ENCODE measurements at regions not wholly inside any gene's neighbourhood (a gene's known extent, or its start where the extent isn't known, plus 50 kb on each side); places are given as distances from the start of the nearest gene placed in this dataset.

DNA sequence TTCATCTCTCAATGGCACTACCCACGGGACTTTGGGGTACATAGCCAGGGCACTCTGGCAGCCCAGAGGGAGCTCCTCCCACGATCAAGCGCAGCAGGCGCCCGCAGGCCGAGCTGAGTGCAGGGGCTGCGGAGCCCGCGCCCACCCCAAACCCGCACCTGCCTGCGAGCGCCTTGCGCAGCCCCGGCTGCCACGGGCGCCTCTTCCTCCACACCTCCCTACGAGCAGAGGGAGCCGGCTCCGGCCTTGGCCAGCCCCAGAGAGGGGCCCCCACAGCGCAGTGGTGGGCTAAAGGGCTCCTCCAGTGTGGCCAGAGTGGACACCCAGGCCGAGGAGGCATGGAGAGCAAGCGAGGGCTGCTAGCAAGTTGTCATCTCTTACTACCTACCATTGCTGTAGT, 165.2 kb downstream of the UBE2E3 start:
- TF ChIP-seq, protein P1, sequence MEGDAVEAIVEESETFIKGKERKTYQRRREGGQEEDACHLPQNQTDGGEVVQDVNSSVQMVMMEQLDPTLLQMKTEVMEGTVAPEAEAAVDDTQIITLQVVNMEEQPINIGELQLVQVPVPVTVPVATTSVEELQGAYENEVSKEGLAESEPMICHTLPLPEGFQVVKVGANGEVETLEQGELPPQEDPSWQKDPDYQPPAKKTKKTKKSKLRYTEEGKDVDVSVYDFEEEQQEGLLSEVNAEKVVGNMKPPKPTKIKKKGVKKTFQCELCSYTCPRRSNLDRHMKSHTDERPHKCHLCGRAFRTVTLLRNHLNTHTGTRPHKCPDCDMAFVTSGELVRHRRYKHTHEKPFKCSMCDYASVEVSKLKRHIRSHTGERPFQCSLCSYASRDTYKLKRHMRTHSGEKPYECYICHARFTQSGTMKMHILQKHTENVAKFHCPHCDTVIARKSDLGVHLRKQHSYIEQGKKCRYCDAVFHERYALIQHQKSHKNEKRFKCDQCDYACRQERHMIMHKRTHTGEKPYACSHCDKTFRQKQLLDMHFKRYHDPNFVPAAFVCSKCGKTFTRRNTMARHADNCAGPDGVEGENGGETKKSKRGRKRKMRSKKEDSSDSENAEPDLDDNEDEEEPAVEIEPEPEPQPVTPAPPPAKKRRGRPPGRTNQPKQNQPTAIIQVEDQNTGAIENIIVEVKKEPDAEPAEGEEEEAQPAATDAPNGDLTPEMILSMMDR (IDR thresholded peaks at IDR 0.05; ENCODE audit: low read depth, low read length) = no peak
- TF ChIP-seq EZH2phosphoT487 (IDR thresholded peaks at IDR 0.05; ENCODE audit: low read depth) = no peak
